Adrenal gland (tissue), 9 donors: ENCODE measurements at regions not wholly inside any gene's neighbourhood (a gene's known extent, or its start where the extent isn't known, plus 50 kb on each side); places are given as distances from the start of the nearest gene placed in this dataset.

ENCODE experiments used
- DNase-seq, 7 donors: peaks; one replicate each; pipeline ENCODE4 v3.0.0-alpha.2; 2019 to 2020
- H3K27ac ChIP-seq, 5 donors: fragments of 200-600 bp; sonication (generic) in 4 of 5; 1 replicate in 3 of 5; 2 replicates in 2 of 5; pipeline versions ENCODE4 v1.5.1 to v1.8.0; 2016 to 2020; ENCODE audit warnings: mild to moderate bottlenecking in 1 of 5
- H3K27me3 ChIP-seq: fragments of 200-600 bp; 2 replicates; pipeline ENCODE4 v1.8.0; 2021
- H3K36me3 ChIP-seq, 2 donors: fragments of 200-600 bp; replicated peaks in 1 of 2; 1 replicate in 1 of 2; 2 replicates in 1 of 2; pipeline versions ENCODE4 v1.5.1 to v1.8.0; 2018 to 2022
- H3K4me1 ChIP-seq, 2 donors: fragments of 200-600 bp; replicated peaks in 1 of 2; 1 replicate in 1 of 2; 2 replicates in 1 of 2; pipeline versions ENCODE4 v1.5.1 to v1.8.0; 2018 to 2021
- H3K4me3 ChIP-seq, 4 donors: fragments of 200-600 bp; sonication (generic) in 3 of 4; one replicate each; pipeline ENCODE4 v1.5.1; 2016 to 2018
- H3K9me3 ChIP-seq, 3 donors: fragments of 200-600 bp; sonication (generic) in 1 of 3; replicated peaks in 1 of 3; 1 replicate in 2 of 3; 2 replicates in 1 of 3; pipeline versions ENCODE4 v1.5.1 to v1.8.0; 2016 to 2021
- POLR2A ChIP-seq, 2 donors: fragments of 450-650 bp; IDR thresholded peaks; one replicate each; pipeline ENCODE4 v1.6.1; 2017; ENCODE audit warnings: antibody characterized with exemption in 2 of 2, mild to moderate bottlenecking in 2 of 2, moderate library complexity in 1 of 2
- WGBS, 4 donors: extraction: QIAGEN DNeasy Blood & Tissue Kit in 2 of 4; methylation state at CpG; one replicate each; pipeline versions ENCODE4 v1.1.5 to v1.1.7; 2013 to 2017; 5-methylcytosine and 5-hydroxymethylcytosine counted together
- intact Hi-C, 2 donors: fragments of 100-400 bp; cut with DNase I; formaldehyde crosslinking; loops; one replicate each; pipeline versions ENCODE4 v1.14.1 to v1.15.0; 2022 to 2023
- TF ChIP-seq, protein P1 (sequence below), 6 experiments: fragments of 450-650 bp in 4 of 6; fragments of 200-600 bp in 2 of 6; sonication (generic) in 1 of 6; IDR thresholded peaks; 1 replicate in 5 of 6; 2 replicates in 1 of 6; pipeline versions ENCODE4 v1.5.1 to v1.8.0; 2016 to 2021; ENCODE audit warnings: antibody characterized with exemption in 6 of 6, mild to moderate bottlenecking in 2 of 6, moderate library complexity in 1 of 6
- donor health status: healthy with polysubstance abuse.
- donor health status: Bipolar disorder and iron deficiency.
- donor health status: DM: yes; HTN: yes; CAD: no.
- donor health status: DM: no; HTN: no; CAD: no.
- donor health status: DM: no; HTN: no; CAD: no.

DNA sequence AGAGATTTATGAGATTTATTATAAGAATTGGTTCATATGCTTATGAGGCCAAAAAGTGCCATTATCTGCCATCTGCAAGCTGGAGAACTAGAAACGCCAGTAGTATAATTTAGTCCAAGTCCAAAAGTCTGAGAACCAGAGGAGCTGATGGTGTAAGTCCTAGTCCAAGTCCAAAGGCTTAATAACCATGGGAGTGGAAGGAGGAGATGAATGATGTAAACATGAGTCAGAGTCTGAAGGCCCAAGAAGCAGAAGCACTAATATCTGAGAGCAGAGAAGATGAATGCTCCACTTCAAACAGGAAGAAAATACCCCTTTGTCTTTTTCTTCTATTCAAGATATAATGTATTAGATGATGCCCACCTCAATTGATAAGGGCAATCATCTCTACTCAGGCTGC, 185.7 kb downstream of the CGGBP1 start:
- Histone ChIP-seq H3K36me3 (no peaks in the 10 kb centered on the region), H3K27ac (no peak overlapping the region), H3K27me3 (no peaks in the 10 kb centered on the region), H3K9me3 (no peaks in the 10 kb centered on the region), H3K4me3 (no peak overlapping the region), H3K4me1 (no peaks in the 10 kb centered on the region)
- intact Hi-C loops: no loop called here
- DNase-seq: no peak
- TF ChIP-seq POLR2A (IDR thresholded peaks at IDR 0.05): no peak
- TF ChIP-seq, protein P1, sequence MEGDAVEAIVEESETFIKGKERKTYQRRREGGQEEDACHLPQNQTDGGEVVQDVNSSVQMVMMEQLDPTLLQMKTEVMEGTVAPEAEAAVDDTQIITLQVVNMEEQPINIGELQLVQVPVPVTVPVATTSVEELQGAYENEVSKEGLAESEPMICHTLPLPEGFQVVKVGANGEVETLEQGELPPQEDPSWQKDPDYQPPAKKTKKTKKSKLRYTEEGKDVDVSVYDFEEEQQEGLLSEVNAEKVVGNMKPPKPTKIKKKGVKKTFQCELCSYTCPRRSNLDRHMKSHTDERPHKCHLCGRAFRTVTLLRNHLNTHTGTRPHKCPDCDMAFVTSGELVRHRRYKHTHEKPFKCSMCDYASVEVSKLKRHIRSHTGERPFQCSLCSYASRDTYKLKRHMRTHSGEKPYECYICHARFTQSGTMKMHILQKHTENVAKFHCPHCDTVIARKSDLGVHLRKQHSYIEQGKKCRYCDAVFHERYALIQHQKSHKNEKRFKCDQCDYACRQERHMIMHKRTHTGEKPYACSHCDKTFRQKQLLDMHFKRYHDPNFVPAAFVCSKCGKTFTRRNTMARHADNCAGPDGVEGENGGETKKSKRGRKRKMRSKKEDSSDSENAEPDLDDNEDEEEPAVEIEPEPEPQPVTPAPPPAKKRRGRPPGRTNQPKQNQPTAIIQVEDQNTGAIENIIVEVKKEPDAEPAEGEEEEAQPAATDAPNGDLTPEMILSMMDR (IDR thresholded peaks at IDR 0.05): no peak
- 60 to 73% (median 69%) methylated on average over 1 of the region's 1 CpG for WGBS, 4 donors

DNA sequence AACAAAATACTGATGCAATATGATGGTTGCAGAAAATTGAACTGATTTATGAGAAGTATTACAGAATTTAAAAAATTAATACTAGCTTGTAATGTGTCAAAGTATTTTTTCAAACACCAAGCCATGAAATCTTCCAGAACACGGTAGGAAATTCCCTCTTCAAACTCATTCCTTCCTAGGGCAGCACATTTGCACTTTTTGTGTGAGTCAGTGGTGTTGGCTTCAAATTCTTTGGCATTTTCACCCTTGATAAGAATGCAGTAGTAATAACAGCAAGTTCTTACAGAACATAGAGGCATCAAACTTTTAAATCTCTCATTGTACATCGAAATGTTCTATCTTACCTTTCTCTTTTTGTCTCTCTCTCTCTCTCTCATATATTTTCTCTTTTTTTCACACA, 191.8 kb downstream of the CGGBP1 start:
- H3K4me1 ChIP-seq: no peaks in the 10 kb centered on the region
- 46 to 74% (median 60%) methylated on average over 2 of the region's 2 CpGs for WGBS, 4 donors
- TF ChIP-seq, protein P1 (IDR thresholded peaks at IDR 0.05): no peak
- TF ChIP-seq POLR2A (IDR thresholded peaks at IDR 0.05): no peak
- intact Hi-C loops: no loop called here
- H3K36me3 ChIP-seq: no peaks in the 10 kb centered on the region
- no peak overlapping the region for H3K27ac ChIP-seq
- no peaks in the 10 kb centered on the region for H3K9me3 ChIP-seq
- no peaks in the 10 kb centered on the region for H3K27me3 ChIP-seq
- no peak for DNase-seq
- no peak overlapping the region for H3K4me3 ChIP-seq

DNA sequence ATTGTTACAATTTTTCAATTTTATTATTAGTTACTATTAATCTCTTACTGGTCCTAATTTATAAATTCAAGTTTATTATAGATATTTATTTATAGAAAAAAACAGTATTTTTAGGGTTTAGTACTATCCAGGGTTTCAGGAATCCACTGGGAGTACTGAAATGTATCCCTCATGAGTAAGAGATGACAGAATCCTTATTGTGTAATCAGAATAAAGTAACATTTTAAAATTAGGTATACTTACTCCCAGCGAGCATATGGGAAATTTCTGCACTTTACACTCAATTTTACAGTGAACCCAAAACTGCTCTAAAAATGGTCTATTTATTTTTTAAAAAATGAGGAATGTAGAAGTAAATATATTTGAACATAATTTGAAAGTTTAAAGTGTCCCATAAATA, 202.7 kb downstream of the CGGBP1 start:
- no peak overlapping the region for H3K4me3 ChIP-seq
- no peak for DNase-seq
- H3K27me3 ChIP-seq: no peaks in the 10 kb centered on the region
- H3K9me3 ChIP-seq: no peaks in the 10 kb centered on the region
- H3K36me3 ChIP-seq: no peaks in the 10 kb centered on the region
- WGBS, 4 donors: 52 to 73% (median 68%) methylated on average over 1 of the region's 1 CpG
- intact Hi-C loops: no loop called here
- H3K27ac ChIP-seq: no peak overlapping the region
- TF ChIP-seq, protein P1 (IDR thresholded peaks at IDR 0.05): no peak
- TF ChIP-seq POLR2A (IDR thresholded peaks at IDR 0.05): no peak
- no peaks in the 10 kb centered on the region for H3K4me1 ChIP-seq

DNA sequence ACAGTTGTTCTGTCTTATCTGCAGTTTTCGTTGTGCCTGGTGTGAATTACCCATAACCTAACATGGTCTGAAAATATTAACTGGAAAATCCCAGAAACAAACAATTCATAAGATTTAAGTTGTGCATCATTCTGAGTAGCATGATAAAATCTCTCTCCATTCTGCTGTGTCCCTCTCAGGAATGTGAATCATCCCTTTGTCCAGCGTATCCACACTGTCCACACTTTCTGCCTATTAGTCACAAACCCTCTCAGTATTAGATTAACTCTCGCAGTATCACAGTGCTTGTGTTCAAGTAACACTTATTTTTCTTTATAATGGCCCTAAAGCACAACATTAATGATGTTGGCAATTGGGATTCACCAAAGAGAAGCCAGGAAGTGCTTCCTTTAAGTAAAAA, 203.2 kb downstream of the CGGBP1 start:
- no peak for TF ChIP-seq POLR2A (IDR thresholded peaks at IDR 0.05)
- TF ChIP-seq, protein P1 (IDR thresholded peaks at IDR 0.05): no peak
- H3K4me3 ChIP-seq: no peak overlapping the region

More for the DNA sequence above, 203.2 kb downstream of the CGGBP1 start:
- WGBS, 4 donors: 40 to 47% (median 45%) methylated on average over 3 of the region's 3 CpGs
- no peaks in the 10 kb centered on the region for H3K9me3 ChIP-seq
- H3K4me1 ChIP-seq: no peaks in the 10 kb centered on the region
- no peak overlapping the region for H3K27ac ChIP-seq
- DNase-seq: no peak
- no peaks in the 10 kb centered on the region for H3K27me3 ChIP-seq
- no peaks in the 10 kb centered on the region for H3K36me3 ChIP-seq
- intact Hi-C loops: no loop called here
